ENCODE measurements at regions not wholly inside any gene's neighbourhood (a gene's known extent, or its start where the extent isn't known, plus 50 kb on each side); places are given as distances from the start of the nearest gene placed in this dataset.

DNA sequence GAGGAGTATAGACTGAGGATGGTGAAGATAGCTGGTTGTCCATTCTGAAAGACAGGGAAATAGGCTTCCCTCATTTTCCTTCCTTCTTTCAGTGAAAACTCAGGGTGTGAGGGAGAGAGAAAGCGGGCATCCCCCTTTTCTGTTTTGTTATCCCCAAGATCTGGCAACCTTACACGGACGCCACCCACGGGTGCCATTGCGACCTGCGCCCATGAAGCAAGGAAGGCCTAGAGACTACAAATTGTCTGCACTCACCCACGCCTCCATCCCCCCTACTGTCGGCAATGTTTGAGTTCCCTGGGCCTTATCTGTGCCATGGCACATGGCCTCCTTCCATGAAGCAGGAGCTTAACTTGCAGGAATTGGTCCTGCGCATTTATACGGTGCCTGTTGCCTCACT is 115.0 kb upstream of the IGF1 start:
- no peak for TF ChIP-seq POLR2A (IDR thresholded peaks at IDR 0.05)
- TF ChIP-seq POLR2AphosphoS5 (IDR thresholded peaks at IDR 0.05; ENCODE audit: insufficient read depth in 1 of 2, low read depth in 1 of 2), result no peak
- TF ChIP-seq, protein P1, sequence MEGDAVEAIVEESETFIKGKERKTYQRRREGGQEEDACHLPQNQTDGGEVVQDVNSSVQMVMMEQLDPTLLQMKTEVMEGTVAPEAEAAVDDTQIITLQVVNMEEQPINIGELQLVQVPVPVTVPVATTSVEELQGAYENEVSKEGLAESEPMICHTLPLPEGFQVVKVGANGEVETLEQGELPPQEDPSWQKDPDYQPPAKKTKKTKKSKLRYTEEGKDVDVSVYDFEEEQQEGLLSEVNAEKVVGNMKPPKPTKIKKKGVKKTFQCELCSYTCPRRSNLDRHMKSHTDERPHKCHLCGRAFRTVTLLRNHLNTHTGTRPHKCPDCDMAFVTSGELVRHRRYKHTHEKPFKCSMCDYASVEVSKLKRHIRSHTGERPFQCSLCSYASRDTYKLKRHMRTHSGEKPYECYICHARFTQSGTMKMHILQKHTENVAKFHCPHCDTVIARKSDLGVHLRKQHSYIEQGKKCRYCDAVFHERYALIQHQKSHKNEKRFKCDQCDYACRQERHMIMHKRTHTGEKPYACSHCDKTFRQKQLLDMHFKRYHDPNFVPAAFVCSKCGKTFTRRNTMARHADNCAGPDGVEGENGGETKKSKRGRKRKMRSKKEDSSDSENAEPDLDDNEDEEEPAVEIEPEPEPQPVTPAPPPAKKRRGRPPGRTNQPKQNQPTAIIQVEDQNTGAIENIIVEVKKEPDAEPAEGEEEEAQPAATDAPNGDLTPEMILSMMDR (IDR thresholded peaks at IDR 0.05), result no peak

DNA sequence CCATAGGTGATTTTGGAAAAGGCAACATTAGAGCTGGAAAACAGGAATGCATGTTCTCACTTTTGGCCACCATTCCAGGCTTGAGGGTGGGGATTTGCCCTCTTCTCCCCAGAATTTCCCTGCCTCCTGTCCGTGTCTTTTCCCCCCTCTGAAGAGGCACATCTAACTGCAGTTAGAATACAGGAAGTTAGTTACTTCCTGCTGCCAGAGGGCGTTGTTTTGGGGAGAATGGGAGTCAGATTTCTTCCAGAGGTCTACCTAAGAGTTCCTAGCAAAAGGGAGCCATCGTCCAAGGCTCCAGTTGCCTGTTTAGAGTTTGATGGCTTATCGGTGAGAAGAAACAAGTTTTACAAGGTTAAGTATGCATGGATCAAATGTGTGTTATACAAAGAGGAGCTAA is 112.8 kb upstream of the IGF1 start:
- H3K36me3 ChIP-seq, result no peaks in the 10 kb centered on the region
- H3K4me1 ChIP-seq, result no peaks in the 10 kb centered on the region
- intact Hi-C loops (cut with DNase I), result no loop called here
- no peak overlapping the region for H3K27ac ChIP-seq
- TF ChIP-seq, protein P1 (IDR thresholded peaks at IDR 0.05), result no peak
- TF ChIP-seq POLR2A (IDR thresholded peaks at IDR 0.05) (no peak), POLR2AphosphoS5 (IDR thresholded peaks at IDR 0.05; ENCODE audit: insufficient read depth in 1 of 2, low read depth in 1 of 2) (no peak)
- no peak overlapping the region for H3K4me3 ChIP-seq
- no peaks in the 10 kb centered on the region for H3K9me3 ChIP-seq
- no peak for DNase-seq (ENCODE audit: extremely low spot score in 2 of 2)
- H3K27me3 ChIP-seq, result no peaks in the 10 kb centered on the region

More for the DNA sequence above, 115.0 kb upstream of the IGF1 start:
- no peak for DNase-seq (ENCODE audit: extremely low spot score in 2 of 2)
- Histone ChIP-seq H3K36me3 (no peaks in the 10 kb centered on the region), H3K4me3 (no peak overlapping the region), H3K9me3 (no peaks in the 10 kb centered on the region), H3K4me1 (no peaks in the 10 kb centered on the region), H3K27me3 (no peaks in the 10 kb centered on the region), H3K27ac (no peak overlapping the region)
- intact Hi-C loops (cut with DNase I), result no loop called here

DNA sequence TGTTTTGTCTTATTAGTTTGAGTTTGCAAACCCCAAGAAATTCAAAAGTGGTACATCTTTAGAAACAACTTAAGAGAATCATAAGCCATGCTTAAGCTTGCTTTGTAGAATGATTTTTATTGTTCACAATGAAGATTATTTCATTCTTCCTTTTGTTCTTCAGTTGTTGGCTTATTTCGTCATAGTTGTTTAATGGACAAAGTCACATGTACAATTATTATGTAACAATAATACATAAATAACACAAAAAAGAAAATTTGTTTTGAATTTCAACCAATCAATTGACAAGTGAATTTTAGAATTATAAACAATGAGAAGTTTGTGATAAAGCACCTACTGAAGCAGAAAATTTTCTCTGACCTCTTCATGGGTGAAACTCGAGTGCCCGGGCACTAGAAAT is 111.8 kb upstream of the IGF1 start:
- no peak overlapping the region for H3K4me3 ChIP-seq
- H3K27ac ChIP-seq, result no peak overlapping the region
- H3K9me3 ChIP-seq, result no peaks in the 10 kb centered on the region
- DNase-seq (ENCODE audit: extremely low spot score in 2 of 2), result no peak
- no peaks in the 10 kb centered on the region for H3K4me1 ChIP-seq
- TF ChIP-seq POLR2AphosphoS5 (IDR thresholded peaks at IDR 0.05; ENCODE audit: insufficient read depth in 1 of 2, low read depth in 1 of 2) (no peak), POLR2A (IDR thresholded peaks at IDR 0.05) (no peak)
- TF ChIP-seq, protein P1 (IDR thresholded peaks at IDR 0.05), result no peak
- intact Hi-C loops (cut with DNase I), result no loop called here
- no peaks in the 10 kb centered on the region for H3K27me3 ChIP-seq
- H3K36me3 ChIP-seq, result no peaks in the 10 kb centered on the region

DNA sequence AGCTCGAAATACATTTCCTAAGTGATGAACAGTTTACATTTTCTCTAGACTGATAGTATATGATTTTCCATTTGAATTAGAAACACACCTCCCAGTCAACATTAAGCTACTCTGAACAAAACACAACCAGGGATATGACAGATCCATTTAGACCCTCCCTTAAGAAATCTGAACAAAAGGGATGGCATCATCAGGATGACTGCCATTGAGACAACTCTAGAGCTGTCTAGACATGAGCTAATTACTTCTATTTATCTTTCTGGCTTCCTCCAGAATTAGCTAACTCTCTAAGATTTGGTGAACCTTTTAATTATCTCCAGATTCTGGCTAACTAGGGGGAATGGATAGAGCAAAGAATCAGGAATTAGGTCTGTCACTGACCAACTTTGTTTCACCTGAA is 92.9 kb upstream of the IGF1 start:
- DNase-seq (ENCODE audit: extremely low spot score in 2 of 2), result no peak
- no peaks in the 10 kb centered on the region for H3K36me3 ChIP-seq
- TF ChIP-seq, protein P1 (IDR thresholded peaks at IDR 0.05), result no peak
- TF ChIP-seq POLR2A (IDR thresholded peaks at IDR 0.05) (no peak), POLR2AphosphoS5 (IDR thresholded peaks at IDR 0.05; ENCODE audit: insufficient read depth in 1 of 2, low read depth in 1 of 2) (no peak)
- no peaks in the 10 kb centered on the region for H3K9me3 ChIP-seq
- H3K4me1 ChIP-seq, result no peaks in the 10 kb centered on the region
- no peak overlapping the region for H3K27ac ChIP-seq
- no peak overlapping the region for H3K4me3 ChIP-seq
- intact Hi-C loops (cut with DNase I), result no loop called here
- no peaks in the 10 kb centered on the region for H3K27me3 ChIP-seq

DNA sequence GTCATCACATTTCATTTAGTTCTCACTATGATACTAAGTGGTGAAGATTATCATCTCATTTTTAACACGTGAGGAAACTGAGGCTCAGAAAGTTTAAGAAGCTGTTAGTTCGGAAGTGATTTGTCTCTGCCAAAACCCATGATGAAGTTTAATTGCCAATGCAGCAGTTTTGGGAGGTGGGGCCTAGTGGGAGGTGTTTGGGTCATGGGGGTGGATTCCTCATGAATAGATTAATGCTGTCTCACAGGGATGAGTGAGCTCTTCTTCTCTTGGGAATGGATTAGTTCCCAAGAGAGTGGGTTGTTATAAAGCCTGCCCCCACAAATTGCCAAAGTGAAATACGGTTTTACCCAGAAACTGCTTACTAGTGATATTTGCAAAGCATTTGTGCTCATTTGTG is 91.5 kb upstream of the IGF1 start:
- no peaks in the 10 kb centered on the region for H3K27me3 ChIP-seq
- no peaks in the 10 kb centered on the region for H3K36me3 ChIP-seq
- H3K4me1 ChIP-seq, result peaks cover 8% of the 10 kb centered on the region
- H3K27ac ChIP-seq, result no peak overlapping the region
- TF ChIP-seq, protein P1 (IDR thresholded peaks at IDR 0.05), result no peak
- TF ChIP-seq POLR2A (IDR thresholded peaks at IDR 0.05), result no peak
- no peak for TF ChIP-seq POLR2AphosphoS5 (IDR thresholded peaks at IDR 0.05; ENCODE audit: insufficient read depth in 1 of 2, low read depth in 1 of 2)
- no peak for DNase-seq (ENCODE audit: extremely low spot score in 2 of 2)
- intact Hi-C loops (cut with DNase I), result no loop called here
- no peak overlapping the region for H3K4me3 ChIP-seq
- H3K9me3 ChIP-seq, result no peaks in the 10 kb centered on the region
